Tibial nerve (tissue), 4 donors: ENCODE measurements at regions not wholly inside any gene's neighbourhood (a gene's known extent, or its start where the extent isn't known, plus 50 kb on each side); places are given as distances from the start of the nearest gene placed in this dataset.
"Not testable (repeated sequence)": the region's sequence is repeated elsewhere in the genome, so short reads cannot be mapped to it uniquely, and the experiment has no call there.

Experiments
- DNase-seq, 2 donors: peaks; one replicate each; pipeline ENCODE4 v3.0.0-alpha.2; 2019; ENCODE audit warnings: low spot score in 2 of 2
- H3K27ac ChIP-seq, 4 donors: fragments of 200-600 bp; sonication (generic) in 3 of 4; one replicate each; pipeline ENCODE4 v1.5.1; 2017 to 2019; ENCODE audit warnings: mild to moderate bottlenecking in 1 of 4
- H3K27me3 ChIP-seq, 2 donors: fragments of 200-600 bp; sonication (generic) in 1 of 2; one replicate each; pipeline versions ENCODE4 v1.5.1 to v1.6.0; 2017 to 2019
- H3K36me3 ChIP-seq, 3 donors: fragments of 200-600 bp; sonication (generic); one replicate each; pipeline ENCODE4 v1.5.1; 2018 to 2019
- H3K4me1 ChIP-seq, 4 donors: fragments of 200-600 bp; sonication (generic) in 3 of 4; one replicate each; pipeline ENCODE4 v1.5.1; 2017 to 2019
- H3K4me3 ChIP-seq, 4 donors: fragments of 200-600 bp; sonication (generic) in 3 of 4; one replicate each; pipeline ENCODE4 v1.5.1; 2017 to 2019; ENCODE audit warnings: mild to moderate bottlenecking in 1 of 4, moderate library complexity in 1 of 4
- H3K9me3 ChIP-seq, 4 donors: fragments of 200-600 bp; sonication (generic) in 3 of 4; one replicate each; pipeline ENCODE4 v1.5.1; 2017 to 2019
- CTCF ChIP-seq, 5 experiments: fragments of 200-600 bp in 3 of 5; fragments of 450-650 bp in 2 of 5; sonication (generic) in 3 of 5; IDR thresholded peaks; one replicate each; pipeline ENCODE4 v1.5.1; 2016 to 2019; ENCODE audit warnings: antibody characterized with exemption in 5 of 5, mild to moderate bottlenecking in 3 of 5, moderate library complexity in 2 of 5
- EP300 ChIP-seq, 2 donors: sonication (generic); formaldehyde crosslinking; IDR thresholded peaks; one replicate each; pipeline ENCODE4 v1.6.1; 2017; ENCODE audit warnings: antibody characterized with exemption in 2 of 2, mild to moderate bottlenecking in 1 of 2
- POLR2A ChIP-seq, 2 donors: fragments of 450-650 bp; IDR thresholded peaks; one replicate each; pipeline ENCODE4 v1.6.1; 2017; ENCODE audit warnings: antibody characterized with exemption in 2 of 2, mild to moderate bottlenecking in 2 of 2, moderate library complexity in 2 of 2
- whole genome bisulfite sequencing, 2 donors: methylation state at CpG; one replicate each; pipeline ENCODE4 v1.1.5; 2018; 5-methylcytosine and 5-hydroxymethylcytosine counted together

DNA sequence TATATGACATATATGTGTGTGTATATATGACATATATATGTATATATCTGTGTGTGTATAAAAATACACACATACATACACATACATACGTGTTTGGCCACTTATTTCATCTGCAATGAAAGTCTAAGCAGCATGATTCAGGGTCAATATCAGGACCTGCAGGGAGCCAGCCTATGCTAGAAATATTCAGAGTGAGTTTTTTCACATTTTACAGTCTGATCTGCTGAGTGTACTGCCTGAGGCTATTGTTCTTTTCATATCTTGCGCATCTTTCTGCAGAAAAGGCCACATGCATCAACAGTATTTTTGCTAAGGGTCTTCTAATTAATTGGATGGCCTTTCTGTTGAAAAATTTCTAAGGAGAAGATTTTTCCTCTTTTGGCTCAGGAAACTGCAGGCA lies 80.0 kb upstream of the TSPY4 start:
- Histone ChIP-seq H3K36me3 (no peaks in the 10 kb centered on the region), H3K4me3 (no peak overlapping the region), H3K9me3 (no peaks in the 10 kb centered on the region), H3K27ac (no peak overlapping the region), H3K4me1 (no peaks in the 10 kb centered on the region), H3K27me3 (no peaks in the 10 kb centered on the region)
- TF ChIP-seq CTCF (IDR thresholded peaks at IDR 0.05) (no peak), POLR2A (IDR thresholded peaks at IDR 0.05) (no peak), EP300 (IDR thresholded peaks at IDR 0.05) (no peak)
- 63% methylated on average over 2 of the region's 2 CpGs; no CpG with 5 or more reads in 1 of the 2 donors for WGBS, 2 donors
- no peak for DNase-seq

- no peak for DNase-seq
- no peaks in the 10 kb centered on the region for H3K27me3 ChIP-seq
- 56% methylated on average over 1 of the region's 3 CpGs; no CpG with 5 or more reads in 1 of the 2 donors for WGBS, 2 donors
- H3K36me3 ChIP-seq: no peaks in the 10 kb centered on the region
- H3K4me1 ChIP-seq: no peaks in the 10 kb centered on the region
- H3K9me3 ChIP-seq: no peaks in the 10 kb centered on the region
- no peak overlapping the region for H3K4me3 ChIP-seq
- H3K27ac ChIP-seq: no peak overlapping the region
- TF ChIP-seq CTCF (IDR thresholded peaks at IDR 0.05) (no peak), EP300 (IDR thresholded peaks at IDR 0.05) (no peak), POLR2A (IDR thresholded peaks at IDR 0.05) (no peak)
Observed at GRCh38 chrY:9257725-9258124, 79.5 kb upstream of the TSPY4 start.

GRCh38 chrY:9259368-9259767 lies 77.9 kb upstream of the TSPY4 start:
- Histone ChIP-seq H3K4me1 (no peaks in the 10 kb centered on the region), H3K9me3 (no peaks in the 10 kb centered on the region), H3K4me3 (no peak overlapping the region), H3K27me3 (no peaks in the 10 kb centered on the region), H3K27ac (no peak overlapping the region), H3K36me3 (no peaks in the 10 kb centered on the region)
- TF ChIP-seq EP300 (IDR thresholded peaks at IDR 0.05) (no peak), POLR2A (IDR thresholded peaks at IDR 0.05) (no peak)
- no peak for DNase-seq
- WGBS, 2 donors: 100% methylated on average over 1 of the region's 1 CpG; no CpG with 5 or more reads in 1 of the 2 donors

DNA sequence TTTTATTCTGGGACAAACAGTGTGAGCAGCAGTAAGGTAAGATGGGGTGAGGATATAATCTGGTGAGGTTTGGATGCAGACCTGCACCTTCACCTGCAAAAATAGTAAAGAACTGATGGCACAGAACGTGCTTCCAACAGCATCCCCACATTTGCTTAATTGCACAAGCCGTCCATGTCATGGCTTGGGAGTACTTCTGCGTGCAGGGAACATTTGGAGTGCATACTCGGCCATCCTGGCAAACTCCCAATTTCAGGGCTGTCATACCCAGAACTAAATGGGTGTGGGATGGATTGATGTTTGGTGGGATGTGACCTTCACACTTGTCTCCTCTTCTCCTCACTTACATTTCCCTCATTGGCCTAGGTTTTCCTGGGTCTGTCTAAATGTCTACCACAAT lies 76.8 kb upstream of the TSPY4 start:
- Histone ChIP-seq H3K27me3 (no peaks in the 10 kb centered on the region), H3K36me3 (no peaks in the 10 kb centered on the region), H3K9me3 (no peaks in the 10 kb centered on the region), H3K27ac (no peak overlapping the region), H3K4me1 (no peaks in the 10 kb centered on the region), H3K4me3 (no peak overlapping the region)
- no peak for DNase-seq
- TF ChIP-seq POLR2A (IDR thresholded peaks at IDR 0.05) (no peak), EP300 (IDR thresholded peaks at IDR 0.05) (no peak), CTCF (IDR thresholded peaks at IDR 0.05) (no peak)
- 43% methylated on average over 4 of the region's 4 CpGs; no CpG with 5 or more reads in 1 of the 2 donors for WGBS, 2 donors

DNA sequence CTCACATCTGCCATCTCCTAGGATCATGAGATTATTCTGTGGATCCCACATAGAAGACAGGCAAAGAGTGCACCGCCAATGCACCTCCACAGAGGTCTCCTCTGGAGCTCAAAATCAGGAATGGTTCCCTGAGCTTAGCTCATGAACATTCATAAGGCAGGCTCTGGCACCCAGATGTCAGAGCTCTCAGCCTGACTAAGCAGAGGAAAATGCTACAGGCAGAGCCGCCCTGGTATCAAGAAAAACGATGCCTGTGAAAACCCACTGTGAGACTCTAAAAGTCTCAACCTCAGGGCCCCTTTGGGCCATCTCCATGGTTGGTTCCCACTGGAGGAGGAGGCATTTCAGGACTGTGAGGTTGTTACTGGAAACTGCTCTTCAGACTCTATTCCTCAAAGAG lies 71.7 kb upstream of the TSPY4 start:
- Histone ChIP-seq H3K9me3 (no peaks in the 10 kb centered on the region), H3K4me3 (no peak overlapping the region), H3K27me3 (no peaks in the 10 kb centered on the region), H3K36me3 (no peaks in the 10 kb centered on the region), H3K4me1 (no peaks in the 10 kb centered on the region), H3K27ac (no peak overlapping the region)
- WGBS, 2 donors: 80% methylated on average over 3 of the region's 3 CpGs; no CpG with 5 or more reads in 1 of the 2 donors
- DNase-seq: no peak
- no peak for TF ChIP-seq EP300 (IDR thresholded peaks at IDR 0.05)
- no peak for TF ChIP-seq CTCF (IDR thresholded peaks at IDR 0.05)
- TF ChIP-seq POLR2A (IDR thresholded peaks at IDR 0.05): no peak

DNA sequence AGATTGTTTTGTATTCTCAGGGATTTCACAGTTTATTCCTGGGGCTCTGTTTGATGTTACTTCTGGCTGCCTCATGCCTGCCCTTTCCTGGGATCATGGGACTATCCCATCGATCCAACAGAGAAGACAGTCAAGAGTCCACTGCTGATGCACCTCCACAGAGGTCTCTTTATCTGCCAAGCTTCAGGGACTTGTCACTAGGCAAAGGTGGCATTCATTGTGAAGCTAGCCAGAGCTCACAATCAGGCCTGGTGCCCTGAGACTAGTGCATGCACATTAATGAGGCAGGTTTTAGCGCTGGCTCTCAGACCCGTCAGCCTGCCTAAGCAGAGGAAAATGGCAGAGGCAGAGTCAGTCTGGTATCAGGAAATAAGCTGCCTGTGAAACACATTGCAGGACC lies 66.9 kb upstream of the TSPY4 start:
- H3K4me3 ChIP-seq, H3K4me1 ChIP-seq, H3K27me3 ChIP-seq, H3K36me3 ChIP-seq, H3K9me3 ChIP-seq, H3K27ac ChIP-seq, DNase-seq: not testable (repeated sequence)
- 95% methylated on average over 2 of the region's 3 CpGs; no CpG with 5 or more reads in 1 of the 2 donors for WGBS, 2 donors

- not testable (repeated sequence) for H3K4me3 ChIP-seq, H3K27ac ChIP-seq, H3K27me3 ChIP-seq, H3K4me1 ChIP-seq, DNase-seq, H3K9me3 ChIP-seq, H3K36me3 ChIP-seq
- 82% methylated on average over 3 of the region's 6 CpGs; no CpG with 5 or more reads in 1 of the 2 donors for WGBS, 2 donors
Observed at GRCh38 chrY:9272847-9273246, 64.4 kb upstream of the TSPY4 start.

DNA sequence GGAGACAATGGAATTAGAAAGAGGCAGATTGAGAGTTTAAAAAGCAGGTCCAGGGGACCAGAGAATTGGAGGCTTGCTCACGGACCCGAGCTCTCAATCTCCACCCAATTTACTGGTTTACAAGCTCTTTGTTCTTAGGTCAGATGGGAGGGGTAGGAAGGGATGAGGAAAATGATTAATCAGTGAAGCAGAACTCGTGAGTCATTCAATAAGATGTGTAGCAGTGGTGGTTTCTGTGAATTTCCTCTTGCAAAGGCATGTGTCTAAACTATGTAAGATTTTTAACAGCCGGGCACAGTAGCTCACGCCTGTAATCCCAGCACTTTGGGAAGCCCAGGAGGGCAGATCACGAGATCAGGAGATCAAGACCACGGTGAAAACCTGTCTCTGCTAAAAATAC lies 58.4 kb upstream of the TSPY4 start:
- 51% methylated on average over 7 of the region's 7 CpGs; no CpG with 5 or more reads in 1 of the 2 donors for WGBS, 2 donors

More for the DNA sequence above, 58.4 kb upstream of the TSPY4 start:
- H3K4me1 ChIP-seq, H3K27me3 ChIP-seq, H3K36me3 ChIP-seq, DNase-seq, H3K4me3 ChIP-seq, H3K27ac ChIP-seq, H3K9me3 ChIP-seq: not testable (repeated sequence)
